MCF 10A (cell line): ENCODE measurements at regions not wholly inside any gene's neighbourhood (a gene's known extent, or its start where the extent isn't known, plus 50 kb on each side); places are given as distances from the start of the nearest gene placed in this dataset.

Experiments
- BruUV-seq: library from RNA; stranded (reverse); fragments of 400-500 nt; replicated peaks from 2 replicates; lab custom pipeline; 2021; lab: Mats Ljungman, UMichigan
- CTCF ChIA-PET: fragments of 300-600 bp; sonication (Branson Sonifier 250); formaldehyde crosslinking; extraction: SDS; loops from one replicate; lab custom pipeline; 2021; ENCODE audit warnings: antibody characterized with exemption, inconsistent platforms; lab: Yijun Ruan, JAX
- POLR2A ChIA-PET: fragments of 300-600, 350-650 bp; sonication (Branson Sonifier 250); formaldehyde crosslinking; extraction: SDS; loops from one replicate; lab custom pipeline; 2020; ENCODE audit warnings: antibody characterized with exemption, inconsistent platforms; lab: Yijun Ruan, JAX
- DNase-seq: peaks from one replicate; pipeline ENCODE4 v3.0.0-alpha.2; 2018; ENCODE audit not compliant: unreplicated experiment
- H3K27ac Mint-ChIP-seq: one replicate; pipeline ENCODE4 v1.8.0; 2022; ENCODE audit warnings: mild to moderate bottlenecking, low read depth, mixed read lengths; ENCODE audit not compliant: unreplicated experiment
- H3K27me3 Mint-ChIP-seq: one replicate; pipeline ENCODE4 v1.8.0; 2022; ENCODE audit warnings: mixed read lengths; ENCODE audit not compliant: insufficient read depth, unreplicated experiment
- H3K36me3 Mint-ChIP-seq: one replicate; pipeline ENCODE4 v1.8.0; 2022; ENCODE audit warnings: mild to moderate bottlenecking, moderate library complexity, mixed read lengths; ENCODE audit not compliant: insufficient read depth, unreplicated experiment
- H3K4me1 Mint-ChIP-seq: one replicate; pipeline ENCODE4 v1.8.0; 2022; ENCODE audit warnings: mixed read lengths; ENCODE audit not compliant: insufficient read depth, unreplicated experiment
- H3K4me3 Mint-ChIP-seq: one replicate; pipeline ENCODE4 v1.8.0; 2022; ENCODE audit warnings: mild to moderate bottlenecking, moderate library complexity, mixed read lengths; ENCODE audit not compliant: unreplicated experiment
- H3K9me3 Mint-ChIP-seq: one replicate; pipeline ENCODE4 v1.8.0; 2022; ENCODE audit warnings: mixed read lengths; ENCODE audit not compliant: unreplicated experiment
- CTCF ChIP-seq: fragments of 200-600 bp; IDR thresholded peaks from one replicate; pipeline ENCODE4 v1.8.0; 2022; ENCODE audit warnings: antibody characterized with exemption, mild to moderate bottlenecking; ENCODE audit not compliant: unreplicated experiment
- intact Hi-C: fragments of 100-400 bp; cut with micrococcal nuclease; formaldehyde crosslinking; loops from 2 replicates; pipeline ENCODE4 v1.14.1; 2022

GRCh38 chr2:18870307-18870706 lies 280.9 kb upstream of the NT5C1B start:
- no peak for TF ChIP-seq CTCF
- H3K27ac Mint-ChIP-seq: no peak overlapping the region
- no peak overlapping the region for H3K4me3 Mint-ChIP-seq
- H3K27me3 Mint-ChIP-seq: no peaks in the 10 kb centered on the region
- CTCF ChIA-PET: interaction anchor here (0.6 to 1.7 kb wide), 2 partner anchors 15 to 120 kb away, joined by 3 to 7 read pairs; no protein-coding TSS in a partner anchor
- DNase-seq: no peak
- POLR2A ChIA-PET: no interaction called here
- no peaks in the 10 kb centered on the region for H3K36me3 Mint-ChIP-seq
- BruUV-seq: no TSS peak
- peaks cover 5% of the 10 kb centered on the region for H3K4me1 Mint-ChIP-seq
- H3K9me3 Mint-ChIP-seq: peaks cover 7% of the 10 kb centered on the region
- intact Hi-C loops: no loop called here

- BruUV-seq: no TSS peak
- Mint-ChIP-seq H3K27me3 (no peaks in the 10 kb centered on the region), H3K4me3 (no peak overlapping the region), H3K4me1 (no peaks in the 10 kb centered on the region), H3K36me3 (no peaks in the 10 kb centered on the region), H3K27ac (no peak overlapping the region), H3K9me3 (peaks cover 4% of the 10 kb centered on the region)
- no peak for TF ChIP-seq CTCF
- no peak for DNase-seq
- intact Hi-C loops: no loop called here
- POLR2A ChIA-PET: no interaction called here
- CTCF ChIA-PET: no interaction called here
These were observed 272.6 kb upstream of the NT5C1B start for GRCh38 chr2:18861951-18862350.

- no peaks in the 10 kb centered on the region for H3K4me1 Mint-ChIP-seq
- H3K4me3 Mint-ChIP-seq: no peak overlapping the region
- BruUV-seq: no TSS peak
- no peaks in the 10 kb centered on the region for H3K36me3 Mint-ChIP-seq
- H3K9me3 Mint-ChIP-seq: no peaks in the 10 kb centered on the region
- no peak overlapping the region for H3K27ac Mint-ChIP-seq
- ChIA-PET CTCF (no interaction called here), POLR2A (interaction anchor here (1.3 kb wide), 1 partner anchor 12 kb away, joined by 4 read pairs; no protein-coding TSS in a partner anchor)
- no peak for TF ChIP-seq CTCF
- no peak for DNase-seq
- no peaks in the 10 kb centered on the region for H3K27me3 Mint-ChIP-seq
- intact Hi-C loops: no loop called here
These were observed 270.8 kb upstream of the NT5C1B start for GRCh38 chr2:18860179-18860578.

- no peak for TF ChIP-seq CTCF
- H3K4me3 Mint-ChIP-seq: no peak overlapping the region
- no peak overlapping the region for H3K27ac Mint-ChIP-seq
- no peaks in the 10 kb centered on the region for H3K27me3 Mint-ChIP-seq
- CTCF ChIA-PET: interaction anchor here (0.6 to 0.7 kb wide), 4 partner anchors 43 to 1423 kb away, joined by 3 to 7 read pairs (median 4); no protein-coding TSS in a partner anchor
- no TSS peak for BruUV-seq
- H3K4me1 Mint-ChIP-seq: no peaks in the 10 kb centered on the region
- POLR2A ChIA-PET: interaction anchor here (1.8 kb wide), 1 partner anchor 27 kb away, joined by 4 read pairs; no protein-coding TSS in a partner anchor
- DNase-seq: no peak
- no peaks in the 10 kb centered on the region for H3K9me3 Mint-ChIP-seq
- no peaks in the 10 kb centered on the region for H3K36me3 Mint-ChIP-seq
- intact Hi-C loops: no loop called here
These were observed 267.4 kb upstream of the NT5C1B start for GRCh38 chr2:18856765-18857164.
